Right lobe of liver (tissue), 6 donors: ENCODE measurements at regions not wholly inside any gene's neighbourhood (a gene's known extent, or its start where the extent isn't known, plus 50 kb on each side); places are given as distances from the start of the nearest gene placed in this dataset.

Experiments
- ATAC-seq, 4 donors: fragments of 200-7000 bp; cut with Tn5 transposase; one replicate each; pipeline ENCODE4 v1.9.1; 2020; ENCODE audit warnings: mild to moderate bottlenecking in 4 of 4, moderate library complexity in 4 of 4
- DNase-seq, 3 donors: peaks; one replicate each; pipeline ENCODE4 v3.0.0-alpha.2; 2020
- H3K27ac ChIP-seq, 3 donors: fragments of 200-600 bp; one replicate each; pipeline ENCODE4 v1.8.0; 2022
- H3K27me3 ChIP-seq, 2 donors: fragments of 200-600 bp; one replicate each; pipeline ENCODE4 v1.8.0; 2022
- H3K36me3 ChIP-seq, 4 donors: fragments of 200-600 bp; sonication (generic) in 1 of 4; one replicate each; pipeline versions ENCODE4 v1.5.1 to v1.8.0; 2017 to 2022; ENCODE audit warnings: control low read depth in 1 of 4
- H3K4me1 ChIP-seq, 4 donors: fragments of 200-600 bp; sonication (generic) in 1 of 4; one replicate each; pipeline versions ENCODE4 v1.5.1 to v1.8.0; 2017 to 2022; ENCODE audit warnings: control low read depth in 1 of 4
- H3K4me3 ChIP-seq, 3 donors: fragments of 200-600 bp; one replicate each; pipeline ENCODE4 v1.8.0; 2022
- H3K9me3 ChIP-seq, 4 donors: fragments of 200-600 bp; sonication (generic) in 1 of 4; one replicate each; pipeline versions ENCODE4 v1.5.1 to v1.8.0; 2017 to 2022; ENCODE audit warnings: control low read depth in 1 of 4
- CTCF ChIP-seq, 4 donors: fragments of 200-600 bp in 3 of 4; fragments of 450-650 bp in 1 of 4; IDR thresholded peaks; one replicate each; pipeline versions ENCODE4 v1.5.1 to v1.8.0; 2016 to 2022; ENCODE audit warnings: antibody characterized with exemption in 4 of 4, mild to moderate bottlenecking in 2 of 4
- POLR2A ChIP-seq: fragments of 450-650 bp; IDR thresholded peaks from one replicate; pipeline ENCODE4 v1.6.1; 2017; ENCODE audit warnings: antibody characterized with exemption, mild to moderate bottlenecking
- WGBS: methylation state at CpG from one replicate; pipeline ENCODE4 v1.1.6; 2018; ENCODE audit warnings: low coverage, low lambda C conversion rate; ENCODE audit not compliant: insufficient coverage; ENCODE audit errors: missing lambda C conversion rate; 5-methylcytosine and 5-hydroxymethylcytosine counted together
- intact Hi-C, 2 donors: fragments of 100-400 bp; cut with DNase I; formaldehyde crosslinking; loops; one replicate each; pipeline versions ENCODE4 v1.11.2 to v1.14.1; 2022
- donor health status: DM: no; HTN: yes; CAD: no.
- donor health status: DM: no; HTN: no; CAD: no.
- donor health status: DM: no; HTN: no; CAD: no.
- donor health status: DM: no; HTN: yes; CAD: no.
- donor health status: DM: no; HTN: yes; CAD: no.

- Histone ChIP-seq H3K27me3 (no peaks in the 10 kb centered on the region), H3K4me1 (no peaks in the 10 kb centered on the region), H3K36me3 (no peaks in the 10 kb centered on the region), H3K27ac (no peak overlapping the region), H3K4me3 (no peak overlapping the region), H3K9me3 (no peaks in the 10 kb centered on the region)
- TF ChIP-seq POLR2A (no peak), CTCF (IDR thresholded peaks at IDR 0.05) (no peak)
- 24% methylated on average over 3 of the region's 3 CpGs for WGBS
- intact Hi-C loops = no loop called here
- no peak for DNase-seq
- no peak for ATAC-seq
These were observed 1879.0 kb upstream of the RAG2 start for GRCh38 chr11:38476808-38477575.

- 55% methylated on average over 5 of the region's 6 CpGs for WGBS
- Histone ChIP-seq H3K4me3 (no peak overlapping the region), H3K9me3 (no peaks in the 10 kb centered on the region), H3K27me3 (no peaks in the 10 kb centered on the region), H3K27ac (no peak overlapping the region), H3K4me1 (no peaks in the 10 kb centered on the region), H3K36me3 (no peaks in the 10 kb centered on the region)
- intact Hi-C loops = no loop called here
- TF ChIP-seq CTCF (IDR thresholded peaks at IDR 0.05) (no peak), POLR2A (no peak)
- no peak for ATAC-seq
- no peak for DNase-seq
These were observed 1863.7 kb upstream of the RAG2 start for GRCh38 chr11:38461751-38462150.

GRCh38 chr11:38460896-38461295 is 1862.9 kb upstream of the RAG2 start:
- 35% methylated on average over 2 of the region's 2 CpGs for WGBS
- no peak for ATAC-seq

GRCh38 chr11:38460429-38460828 is 1862.4 kb upstream of the RAG2 start:
- no peak overlapping the region for H3K4me3 ChIP-seq
- no peak for ATAC-seq
- no peak for TF ChIP-seq CTCF (IDR thresholded peaks at IDR 0.05)
- H3K27me3 ChIP-seq = no peaks in the 10 kb centered on the region
- no peak overlapping the region for H3K27ac ChIP-seq
- H3K9me3 ChIP-seq = no peaks in the 10 kb centered on the region
- no peaks in the 10 kb centered on the region for H3K36me3 ChIP-seq
- intact Hi-C loops = no loop called here
- DNase-seq = no peak
- 43% methylated on average over 2 of the region's 2 CpGs for WGBS
- no peaks in the 10 kb centered on the region for H3K4me1 ChIP-seq

More at GRCh38 chr11:38460896-38461295, 1862.9 kb upstream of the RAG2 start:
- H3K9me3 ChIP-seq = no peaks in the 10 kb centered on the region
- no peak overlapping the region for H3K4me3 ChIP-seq
- no peak overlapping the region for H3K27ac ChIP-seq
- DNase-seq = no peak
- intact Hi-C loops = no loop called here
- H3K27me3 ChIP-seq = no peaks in the 10 kb centered on the region
- TF ChIP-seq POLR2A = no peak
- TF ChIP-seq CTCF (IDR thresholded peaks at IDR 0.05) = no peak
- no peaks in the 10 kb centered on the region for H3K4me1 ChIP-seq
- H3K36me3 ChIP-seq = no peaks in the 10 kb centered on the region
